Prostate gland (tissue), 2 donors: ENCODE measurements at regions not wholly inside any gene's neighbourhood (a gene's known extent, or its start where the extent isn't known, plus 50 kb on each side); places are given as distances from the start of the nearest gene placed in this dataset.

Source experiments
- DNase-seq: peaks from one replicate; pipeline ENCODE4 v3.0.0-alpha.2; 2019; ENCODE audit warnings: low spot score
- H3K27ac ChIP-seq, 2 donors: fragments of 200-600 bp; sonication (generic); 2 replicates each; pipeline ENCODE4 v1.5.1; 2017 to 2019
- H3K27me3 ChIP-seq: fragments of 200-600 bp; sonication (generic); replicated peaks from 2 replicates; pipeline ENCODE4 v1.5.1; 2019; ENCODE audit not compliant: insufficient read depth
- H3K36me3 ChIP-seq, 2 donors: fragments of 200-600 bp; sonication (generic); 1 replicate in 1 of 2; 2 replicates in 1 of 2; pipeline versions ENCODE4 v1.5.1 to v1.8.1; 2017 to 2019
- H3K4me1 ChIP-seq: fragments of 200-600 bp; sonication (generic); replicated peaks from 2 replicates; pipeline ENCODE4 v1.5.1; 2019
- H3K4me3 ChIP-seq, 2 donors: fragments of 200-600 bp; sonication (generic); 2 replicates each; pipeline ENCODE4 v1.5.1; 2017 to 2019
- H3K9me3 ChIP-seq: fragments of 200-600 bp; sonication (generic); 2 replicates; pipeline ENCODE4 v1.5.1; 2017
- CTCF ChIP-seq, 4 experiments: fragments of 200-600 bp in 2 of 4; fragments of 450-650 bp in 2 of 4; sonication (generic) in 2 of 4; IDR thresholded peaks; 1 replicate in 3 of 4; 2 replicates in 1 of 4; pipeline ENCODE4 v1.5.1; 2016 to 2019; ENCODE audit warnings: antibody characterized with exemption in 4 of 4, mild to moderate bottlenecking in 2 of 4, moderate library complexity in 2 of 4
- POLR2A ChIP-seq: fragments of 450-650 bp; IDR thresholded peaks from one replicate; pipeline ENCODE4 v1.6.1; 2016; ENCODE audit warnings: antibody characterized with exemption, mild to moderate bottlenecking
- POLR2AphosphoS5 ChIP-seq: sonication (generic); formaldehyde crosslinking; IDR thresholded peaks from one replicate; pipeline ENCODE4 v1.6.1; 2017; ENCODE audit warnings: antibody characterized with exemption
- WGBS: methylation state at CpG from one replicate; pipeline ENCODE4 v1.1.5; 2018; 5-methylcytosine and 5-hydroxymethylcytosine counted together
- intact Hi-C: fragments of 100-400 bp; cut with DNase I; formaldehyde crosslinking; loops from one replicate; pipeline ENCODE4 v1.14.2; 2022

DNA sequence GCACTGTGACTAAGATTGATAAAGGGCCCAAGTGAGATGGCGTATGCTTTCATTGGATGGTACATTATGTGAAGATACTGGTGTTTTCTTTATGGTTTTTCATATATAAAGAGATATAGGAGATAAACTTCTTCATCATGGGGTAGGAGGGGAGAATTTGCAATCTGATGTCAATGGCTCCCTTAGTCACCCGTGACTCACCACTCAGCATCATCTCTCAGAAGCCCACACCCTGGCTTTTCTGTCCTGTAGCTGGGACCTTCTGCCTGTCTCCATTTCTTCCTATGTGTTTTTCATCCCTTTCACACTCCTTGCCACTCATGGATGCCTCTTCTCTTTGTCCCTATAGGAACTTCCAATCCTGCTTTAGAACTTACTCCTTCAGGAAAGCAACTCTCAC lies 114.3 kb upstream of the SEMA6D start:
- intact Hi-C loops: no loop called here
- DNase-seq: no peak
- H3K27ac ChIP-seq: no peak overlapping the region
- H3K4me3 ChIP-seq: no peak overlapping the region
- H3K4me1 ChIP-seq: no peaks in the 10 kb centered on the region
- 100% methylated on average over 2 of the region's 2 CpGs for WGBS
- H3K27me3 ChIP-seq: no peaks in the 10 kb centered on the region
- H3K9me3 ChIP-seq: no peaks in the 10 kb centered on the region
- no peak for TF ChIP-seq CTCF (IDR thresholded peaks at IDR 0.05)
- no peak for TF ChIP-seq POLR2A
- no peak for TF ChIP-seq POLR2AphosphoS5
- no peaks in the 10 kb centered on the region for H3K36me3 ChIP-seq

DNA sequence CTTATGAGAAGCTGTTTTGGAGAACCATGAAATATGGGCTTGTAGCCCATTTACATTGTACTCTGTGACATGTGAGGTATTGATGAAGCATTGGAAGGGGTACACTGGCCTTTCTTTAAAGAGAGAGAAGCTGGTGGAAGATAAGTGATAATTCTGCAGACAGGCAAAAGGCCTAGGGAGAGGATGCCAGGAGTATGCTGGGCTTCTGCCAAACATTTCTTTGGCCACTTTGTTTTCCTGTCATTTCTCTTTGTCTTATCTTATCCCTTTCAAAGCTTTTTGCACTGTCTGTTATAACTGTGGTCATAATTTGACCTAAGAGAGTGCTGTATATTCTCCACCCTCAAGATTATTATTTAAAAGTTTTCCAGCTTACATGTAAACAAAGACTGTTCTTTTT lies 109.6 kb upstream of the SEMA6D start:
- Histone ChIP-seq H3K9me3 (no peaks in the 10 kb centered on the region), H3K36me3 (no peaks in the 10 kb centered on the region), H3K27ac (no peak overlapping the region), H3K27me3 (no peaks in the 10 kb centered on the region), H3K4me1 (no peaks in the 10 kb centered on the region), H3K4me3 (no peak overlapping the region)
- no peak for DNase-seq
- intact Hi-C loops: no loop called here
- TF ChIP-seq POLR2AphosphoS5 (no peak), CTCF (IDR thresholded peaks at IDR 0.05) (no peak), POLR2A (no peak)

DNA sequence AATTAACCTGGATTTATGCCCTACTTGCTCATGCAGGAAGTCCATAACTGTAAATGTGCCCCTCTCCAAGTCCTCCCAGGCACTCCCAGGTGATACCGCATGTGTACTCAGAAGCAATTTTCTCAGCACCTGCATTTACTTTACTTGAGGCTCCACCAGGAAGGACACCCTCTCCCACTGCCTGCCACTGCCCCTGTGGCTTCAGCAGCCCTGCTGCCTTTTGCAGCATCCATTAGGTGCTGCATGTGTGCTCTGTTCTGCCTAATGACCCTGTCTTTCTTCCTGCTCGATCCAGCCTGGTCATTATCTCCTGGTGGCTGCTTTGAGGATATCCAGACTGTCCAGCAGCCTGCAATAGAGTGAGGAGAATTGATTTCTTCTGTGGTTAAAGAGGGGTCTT lies 107.6 kb upstream of the SEMA6D start:
- TF ChIP-seq POLR2AphosphoS5 (no peak), CTCF (IDR thresholded peaks at IDR 0.05) (no peak), POLR2A (no peak)
- Histone ChIP-seq H3K4me3 (no peak overlapping the region), H3K4me1 (no peaks in the 10 kb centered on the region), H3K9me3 (no peaks in the 10 kb centered on the region), H3K36me3 (no peaks in the 10 kb centered on the region), H3K27me3 (no peaks in the 10 kb centered on the region), H3K27ac (no peak overlapping the region)
- no peak for DNase-seq
- WGBS: 79% methylated on average over 2 of the region's 2 CpGs
- intact Hi-C loops: no loop called here

DNA sequence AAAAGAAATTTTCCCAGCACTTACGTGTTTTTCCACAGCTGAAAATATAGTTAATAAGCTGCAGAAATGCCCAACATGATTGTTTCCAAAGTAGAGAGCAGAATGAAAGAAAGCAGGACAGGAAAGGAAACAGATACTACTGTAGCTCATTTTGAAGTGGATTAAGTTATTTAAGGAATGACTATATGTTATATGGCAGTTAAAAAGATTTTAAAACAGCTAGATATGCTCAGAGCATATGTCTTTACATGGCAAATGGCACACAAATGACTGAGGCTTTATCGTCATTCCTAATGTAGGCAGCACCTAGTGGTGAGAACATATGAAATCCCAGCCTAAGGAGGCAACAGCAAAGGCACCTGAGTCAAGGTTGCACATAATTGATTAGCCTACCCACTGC lies 106.6 kb upstream of the SEMA6D start:
- Histone ChIP-seq H3K4me3 (no peak overlapping the region), H3K27me3 (no peaks in the 10 kb centered on the region), H3K27ac (no peak overlapping the region), H3K4me1 (no peaks in the 10 kb centered on the region), H3K36me3 (no peaks in the 10 kb centered on the region), H3K9me3 (no peaks in the 10 kb centered on the region)
- 100% methylated on average over 2 of the region's 2 CpGs for WGBS
- intact Hi-C loops: no loop called here
- no peak for TF ChIP-seq CTCF (IDR thresholded peaks at IDR 0.05)
- TF ChIP-seq POLR2A: no peak
- TF ChIP-seq POLR2AphosphoS5: no peak
- no peak for DNase-seq

- no peak for DNase-seq
- intact Hi-C loops: no loop called here
These were observed 102.8 kb upstream of the SEMA6D start for GRCh38 chr15:47614360-47615011.

More at GRCh38 chr15:47614360-47615011, 102.8 kb upstream of the SEMA6D start:
- H3K36me3 ChIP-seq: no peaks in the 10 kb centered on the region
- H3K9me3 ChIP-seq: no peaks in the 10 kb centered on the region
- H3K4me3 ChIP-seq: no peak overlapping the region
- no peaks in the 10 kb centered on the region for H3K27me3 ChIP-seq
- no peak for TF ChIP-seq CTCF (IDR thresholded peaks at IDR 0.05)
- no peak for TF ChIP-seq POLR2A
- TF ChIP-seq POLR2AphosphoS5: no peak
- no peaks in the 10 kb centered on the region for H3K4me1 ChIP-seq
- H3K27ac ChIP-seq: no peak overlapping the region
- 91% methylated on average over 2 of the region's 2 CpGs for WGBS
